ENCODE measurements at regions not wholly inside any gene's neighbourhood (a gene's known extent, or its start where the extent isn't known, plus 50 kb on each side); places are given as distances from the start of the nearest gene placed in this dataset.

DNA sequence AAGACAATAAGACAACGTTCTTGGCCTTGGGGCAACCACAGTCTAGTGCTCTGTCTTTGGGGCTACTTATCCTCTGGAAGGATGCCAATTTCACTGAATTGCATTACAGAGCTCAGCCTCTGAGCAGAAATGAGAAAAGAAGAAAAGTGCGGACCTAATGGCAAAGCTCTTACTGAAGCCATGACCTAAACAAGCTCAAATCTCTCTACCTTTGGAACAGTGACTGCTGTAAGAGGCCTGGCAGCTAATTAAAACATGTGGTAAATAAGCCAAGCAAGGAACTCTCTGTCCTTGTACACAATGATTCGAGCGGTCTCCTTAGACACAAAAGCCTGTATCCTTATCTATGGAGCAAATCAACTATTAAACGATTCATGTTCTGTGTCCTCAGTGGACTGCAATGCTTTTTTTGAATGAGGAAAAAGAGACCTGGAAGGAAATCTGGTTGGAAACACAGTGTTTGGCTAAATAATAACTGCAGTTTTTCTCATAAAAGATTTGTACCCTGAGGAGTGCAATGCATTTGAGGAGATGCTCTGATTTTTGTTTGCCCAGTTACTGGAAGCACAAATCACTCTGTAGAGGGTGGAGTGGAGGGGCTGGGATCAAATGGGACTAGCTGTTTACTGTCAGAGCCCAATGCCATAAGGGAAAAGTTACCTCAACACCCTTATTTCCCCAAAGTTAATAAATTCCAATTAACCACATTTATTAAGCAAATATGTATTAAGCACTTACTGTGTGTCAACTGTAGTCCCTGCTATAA, 113.9 kb downstream of the NDUFA12 start:
- DNase-seq (ENCODE audit: low read depth, low spot score) (no peak), ATAC-seq (no peak)
- Histone ChIP-seq H3K4me3 (replicated peaks in 1 of 2; ENCODE audit: low read depth in 1 of 2, low read length in 2 of 2) (no peak overlapping the region), H3K9ac (ENCODE audit: low read length) (no peak overlapping the region), H3K9me3 (ENCODE audit: control insufficient read depth in 1 of 2, insufficient read depth in 1 of 2, low read depth in 1 of 2, low read length in 2 of 2) (no peaks in the 10 kb centered on the region), H3K27ac (ENCODE audit: low read depth, low read length) (no peak overlapping the region), H3K4me2 (ENCODE audit: low read length) (no peak overlapping the region), H3K27me3 (ENCODE audit: insufficient read depth, low read length) (no peaks in the 10 kb centered on the region; the same call in 1 of the 2 replicates), H2AFZ (ENCODE audit: low read depth, low read length, poor library complexity, severe bottlenecking) (no peak overlapping the region), H3K79me2 (ENCODE audit: insufficient read depth, low read length) (no peaks in the 10 kb centered on the region), H4K20me1 (ENCODE audit: insufficient read depth) (no peaks in the 10 kb centered on the region), H3K4me1 (ENCODE audit: control insufficient read depth in 1 of 2, insufficient read depth in 2 of 2, low read length in 2 of 2) (no peaks in the 10 kb centered on the region), H3K36me3 (ENCODE audit: control insufficient read depth in 1 of 2, insufficient read depth in 2 of 2, low read length in 2 of 2) (no peaks in the 10 kb centered on the region), H3K9me2 (ENCODE audit: insufficient read depth) (no peaks in the 10 kb centered on the region)
- TF ChIP-seq CEBPB (IDR thresholded peaks at IDR 0.05; ENCODE audit: low read depth) = no peak
- TF ChIP-seq ZNF274 (IDR thresholded peaks at IDR 0.05; ENCODE audit: low read depth, low read length) = no peak
- no peak for TF ChIP-seq JUND (IDR thresholded peaks at IDR 0.05)
- TF ChIP-seq, protein P1, sequence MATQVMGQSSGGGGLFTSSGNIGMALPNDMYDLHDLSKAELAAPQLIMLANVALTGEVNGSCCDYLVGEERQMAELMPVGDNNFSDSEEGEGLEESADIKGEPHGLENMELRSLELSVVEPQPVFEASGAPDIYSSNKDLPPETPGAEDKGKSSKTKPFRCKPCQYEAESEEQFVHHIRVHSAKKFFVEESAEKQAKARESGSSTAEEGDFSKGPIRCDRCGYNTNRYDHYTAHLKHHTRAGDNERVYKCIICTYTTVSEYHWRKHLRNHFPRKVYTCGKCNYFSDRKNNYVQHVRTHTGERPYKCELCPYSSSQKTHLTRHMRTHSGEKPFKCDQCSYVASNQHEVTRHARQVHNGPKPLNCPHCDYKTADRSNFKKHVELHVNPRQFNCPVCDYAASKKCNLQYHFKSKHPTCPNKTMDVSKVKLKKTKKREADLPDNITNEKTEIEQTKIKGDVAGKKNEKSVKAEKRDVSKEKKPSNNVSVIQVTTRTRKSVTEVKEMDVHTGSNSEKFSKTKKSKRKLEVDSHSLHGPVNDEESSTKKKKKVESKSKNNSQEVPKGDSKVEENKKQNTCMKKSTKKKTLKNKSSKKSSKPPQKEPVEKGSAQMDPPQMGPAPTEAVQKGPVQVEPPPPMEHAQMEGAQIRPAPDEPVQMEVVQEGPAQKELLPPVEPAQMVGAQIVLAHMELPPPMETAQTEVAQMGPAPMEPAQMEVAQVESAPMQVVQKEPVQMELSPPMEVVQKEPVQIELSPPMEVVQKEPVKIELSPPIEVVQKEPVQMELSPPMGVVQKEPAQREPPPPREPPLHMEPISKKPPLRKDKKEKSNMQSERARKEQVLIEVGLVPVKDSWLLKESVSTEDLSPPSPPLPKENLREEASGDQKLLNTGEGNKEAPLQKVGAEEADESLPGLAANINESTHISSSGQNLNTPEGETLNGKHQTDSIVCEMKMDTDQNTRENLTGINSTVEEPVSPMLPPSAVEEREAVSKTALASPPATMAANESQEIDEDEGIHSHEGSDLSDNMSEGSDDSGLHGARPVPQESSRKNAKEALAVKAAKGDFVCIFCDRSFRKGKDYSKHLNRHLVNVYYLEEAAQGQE (IDR thresholded peaks at IDR 0.05; ENCODE audit: low read depth) = no peak
- TF ChIP-seq, protein P2, sequence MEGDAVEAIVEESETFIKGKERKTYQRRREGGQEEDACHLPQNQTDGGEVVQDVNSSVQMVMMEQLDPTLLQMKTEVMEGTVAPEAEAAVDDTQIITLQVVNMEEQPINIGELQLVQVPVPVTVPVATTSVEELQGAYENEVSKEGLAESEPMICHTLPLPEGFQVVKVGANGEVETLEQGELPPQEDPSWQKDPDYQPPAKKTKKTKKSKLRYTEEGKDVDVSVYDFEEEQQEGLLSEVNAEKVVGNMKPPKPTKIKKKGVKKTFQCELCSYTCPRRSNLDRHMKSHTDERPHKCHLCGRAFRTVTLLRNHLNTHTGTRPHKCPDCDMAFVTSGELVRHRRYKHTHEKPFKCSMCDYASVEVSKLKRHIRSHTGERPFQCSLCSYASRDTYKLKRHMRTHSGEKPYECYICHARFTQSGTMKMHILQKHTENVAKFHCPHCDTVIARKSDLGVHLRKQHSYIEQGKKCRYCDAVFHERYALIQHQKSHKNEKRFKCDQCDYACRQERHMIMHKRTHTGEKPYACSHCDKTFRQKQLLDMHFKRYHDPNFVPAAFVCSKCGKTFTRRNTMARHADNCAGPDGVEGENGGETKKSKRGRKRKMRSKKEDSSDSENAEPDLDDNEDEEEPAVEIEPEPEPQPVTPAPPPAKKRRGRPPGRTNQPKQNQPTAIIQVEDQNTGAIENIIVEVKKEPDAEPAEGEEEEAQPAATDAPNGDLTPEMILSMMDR (IDR thresholded peaks at IDR 0.05 in 2 of 3, conservative IDR thresholded peaks at IDR 0.05 in 1 of 3; ENCODE audit: borderline replicate concordance in 1 of 3, insufficient read depth in 1 of 3, low read depth in 2 of 3, low read length in 2 of 3) = no peak
- TF ChIP-seq, protein P3, sequence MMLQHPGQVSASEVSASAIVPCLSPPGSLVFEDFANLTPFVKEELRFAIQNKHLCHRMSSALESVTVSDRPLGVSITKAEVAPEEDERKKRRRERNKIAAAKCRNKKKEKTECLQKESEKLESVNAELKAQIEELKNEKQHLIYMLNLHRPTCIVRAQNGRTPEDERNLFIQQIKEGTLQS (IDR thresholded peaks at IDR 0.05) = no peak
- TF ChIP-seq EGR1 (IDR thresholded peaks at IDR 0.05; ENCODE audit: low read depth) = no peak
- TF ChIP-seq POLR2AphosphoS5 (IDR thresholded peaks at IDR 0.05; ENCODE audit: low read depth, low read length) = no peak
- TF ChIP-seq CBX3 (IDR thresholded peaks at IDR 0.05; ENCODE audit: low read depth) = no peak
- TF ChIP-seq, protein P4, sequence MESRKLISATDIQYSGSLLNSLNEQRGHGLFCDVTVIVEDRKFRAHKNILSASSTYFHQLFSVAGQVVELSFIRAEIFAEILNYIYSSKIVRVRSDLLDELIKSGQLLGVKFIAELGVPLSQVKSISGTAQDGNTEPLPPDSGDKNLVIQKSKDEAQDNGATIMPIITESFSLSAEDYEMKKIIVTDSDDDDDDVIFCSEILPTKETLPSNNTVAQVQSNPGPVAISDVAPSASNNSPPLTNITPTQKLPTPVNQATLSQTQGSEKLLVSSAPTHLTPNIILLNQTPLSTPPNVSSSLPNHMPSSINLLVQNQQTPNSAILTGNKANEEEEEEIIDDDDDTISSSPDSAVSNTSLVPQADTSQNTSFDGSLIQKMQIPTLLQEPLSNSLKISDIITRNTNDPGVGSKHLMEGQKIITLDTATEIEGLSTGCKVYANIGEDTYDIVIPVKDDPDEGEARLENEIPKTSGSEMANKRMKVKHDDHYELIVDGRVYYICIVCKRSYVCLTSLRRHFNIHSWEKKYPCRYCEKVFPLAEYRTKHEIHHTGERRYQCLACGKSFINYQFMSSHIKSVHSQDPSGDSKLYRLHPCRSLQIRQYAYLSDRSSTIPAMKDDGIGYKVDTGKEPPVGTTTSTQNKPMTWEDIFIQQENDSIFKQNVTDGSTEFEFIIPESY (IDR thresholded peaks at IDR 0.05; ENCODE audit: extremely low read depth, insufficient replicate concordance, low read length) = no peak
- RAD21 ChIA-PET (ENCODE audit: low non-redundant PET in 1 of 2, low total read pairs in 2 of 2, uncharacterized antibody in 2 of 2, unreplicated experiment in 2 of 2) = no interaction called here
- POLR2A ChIA-PET = no interaction called here
- CTCF ChIA-PET = interaction anchor here (0.9 kb wide), 1 partner anchor 14 kb away, joined by 3 read pairs; no protein-coding TSS in a partner anchor
- intact Hi-C loops (cut with micrococcal nuclease) = no loop called here
- BruUV-seq (replicated peaks) = no TSS peak

Data from HCT116 (cell line).